Aorta (tissue), 5 donors: ENCODE measurements at regions not wholly inside any gene's neighbourhood (a gene's known extent, or its start where the extent isn't known, plus 50 kb on each side); places are given as distances from the start of the nearest gene placed in this dataset.

Experiments used
- ATAC-seq: fragments of 200-7000 bp; cut with Tn5 transposase; one replicate; pipeline ENCODE4 v1.9.1; 2022; ENCODE audit warnings: moderate library complexity; ENCODE audit not compliant: low FRiP score
- DNase-seq, 2 donors: peaks; one replicate each; pipeline ENCODE4 v3.0.0-alpha.2; 2020
- H3K27ac ChIP-seq, 2 donors: one replicate each; pipeline ENCODE4 v1.5.1; 2013; ENCODE audit warnings: low read length in 2 of 2, mild to moderate bottlenecking in 2 of 2, moderate library complexity in 2 of 2, control low read depth in 1 of 2, inconsistent platforms in 1 of 2, low read depth in 1 of 2
- H3K27me3 ChIP-seq, 2 donors: one replicate each; pipeline ENCODE4 v1.6.1; 2013; ENCODE audit warnings: control low read depth in 1 of 2, low read length in 1 of 2, mild to moderate bottlenecking in 1 of 2, moderate library complexity in 1 of 2; ENCODE audit not compliant: insufficient read depth in 2 of 2, control insufficient read depth in 1 of 2
- H3K36me3 ChIP-seq, 2 donors: one replicate each; pipeline ENCODE4 v1.6.1; 2013; ENCODE audit warnings: control low read depth in 1 of 2, low read length in 1 of 2, mild to moderate bottlenecking in 1 of 2; ENCODE audit not compliant: insufficient read depth in 2 of 2, control insufficient read depth in 1 of 2
- H3K4me1 ChIP-seq, 2 donors: one replicate each; pipeline ENCODE4 v1.6.1; 2013; ENCODE audit warnings: low read length in 2 of 2, control low read depth in 1 of 2, mild to moderate bottlenecking in 1 of 2, moderate library complexity in 1 of 2; ENCODE audit not compliant: insufficient read depth in 2 of 2, control insufficient read depth in 1 of 2
- H3K4me3 ChIP-seq, 2 donors: one replicate each; pipeline ENCODE4 v1.5.1; 2013; ENCODE audit warnings: low read length in 2 of 2, control low read depth in 1 of 2, mild to moderate bottlenecking in 1 of 2
- H3K9me3 ChIP-seq: one replicate; pipeline ENCODE4 v1.6.1; 2013; ENCODE audit warnings: mild to moderate bottlenecking, low read length; ENCODE audit not compliant: control insufficient read depth
- WGBS, 2 donors: extraction: QIAGEN DNeasy Blood & Tissue Kit; methylation state at CpG; one replicate each; pipeline ENCODE4 v1.1.7; 2013; 5-methylcytosine and 5-hydroxymethylcytosine counted together
- intact Hi-C, 2 donors: fragments of 100-400 bp; cut with DNase I; formaldehyde crosslinking; loops; one replicate each; pipeline versions ENCODE4 v1.14.2 to v1.15.0; 2022
- donor health status: healthy with polysubstance abuse.
- donor health status: Bipolar disorder and iron deficiency.
- donor health status: DM: no; HTN: no; CAD: no.
- donor health status: DM: no; HTN: no; CAD: no.
- donor health status: DM: yes; HTN: yes; CAD: no.

GRCh38 chr3:116929505-116930222, 220.1 kb downstream of the TUSC7 start:
- Histone ChIP-seq H3K4me1 (no peaks in the 10 kb centered on the region), H3K36me3 (no peaks in the 10 kb centered on the region), H3K27me3 (no peaks in the 10 kb centered on the region), H3K9me3 (no peaks in the 10 kb centered on the region), H3K4me3 (no peak overlapping the region), H3K27ac (no peak overlapping the region)
- no peak for ATAC-seq
- DNase-seq: no peak
- intact Hi-C loops: no loop called here
- 90% methylated on average over 3 of the region's 3 CpGs for WGBS, 2 donors

GRCh38 chr3:116930786-116931185, 221.2 kb downstream of the TUSC7 start:
- no peak for DNase-seq
- intact Hi-C loops: no loop called here
- H3K27me3 ChIP-seq: no peaks in the 10 kb centered on the region
- ATAC-seq: no peak
- no peak overlapping the region for H3K27ac ChIP-seq
- H3K36me3 ChIP-seq: no peaks in the 10 kb centered on the region
- no peak overlapping the region for H3K4me3 ChIP-seq
- H3K9me3 ChIP-seq: no peaks in the 10 kb centered on the region
- no peaks in the 10 kb centered on the region for H3K4me1 ChIP-seq
- 73 to 77% methylated on average over 5 of the region's 5 CpGs for WGBS, 2 donors

- Histone ChIP-seq H3K36me3 (no peaks in the 10 kb centered on the region), H3K27me3 (no peaks in the 10 kb centered on the region), H3K4me3 (no peak overlapping the region), H3K4me1 (no peaks in the 10 kb centered on the region), H3K27ac (no peak overlapping the region), H3K9me3 (peaks cover 3% of the 10 kb centered on the region)
- DNase-seq: no peak
- ATAC-seq: no peak
- WGBS, 2 donors: 86% methylated on average over 3 of the region's 3 CpGs
- intact Hi-C loops: no loop called here
Observed at GRCh38 chr3:116939091-116939490, 229.5 kb downstream of the TUSC7 start.

GRCh38 chr3:116939550-116939949, 230.0 kb downstream of the TUSC7 start:
- H3K27me3 ChIP-seq: no peaks in the 10 kb centered on the region
- no peak for ATAC-seq
- H3K4me3 ChIP-seq: no peak overlapping the region
- DNase-seq: no peak
- H3K9me3 ChIP-seq: peaks cover 3% of the 10 kb centered on the region
- H3K36me3 ChIP-seq: no peaks in the 10 kb centered on the region
- intact Hi-C loops: no loop called here
- no peak overlapping the region for H3K27ac ChIP-seq
- H3K4me1 ChIP-seq: no peaks in the 10 kb centered on the region

- ATAC-seq: no peak
- H3K4me3 ChIP-seq: no peak overlapping the region
- no peaks in the 10 kb centered on the region for H3K4me1 ChIP-seq
- WGBS, 2 donors: 89 to 91% methylated on average over 2 of the region's 2 CpGs
- no peak overlapping the region for H3K27ac ChIP-seq
- no peak for DNase-seq
- no peaks in the 10 kb centered on the region for H3K27me3 ChIP-seq
- H3K9me3 ChIP-seq: peaks cover 3% of the 10 kb centered on the region
- no peaks in the 10 kb centered on the region for H3K36me3 ChIP-seq
- intact Hi-C loops: no loop called here
Observed at GRCh38 chr3:116940719-116941118, 231.1 kb downstream of the TUSC7 start.

- no peak overlapping the region for H3K27ac ChIP-seq
- intact Hi-C loops: no loop called here
- H3K4me1 ChIP-seq: no peaks in the 10 kb centered on the region
- no peaks in the 10 kb centered on the region for H3K27me3 ChIP-seq
- no peak for DNase-seq
- no peak for ATAC-seq
- no peaks in the 10 kb centered on the region for H3K9me3 ChIP-seq
- 76 to 77% methylated on average over 1 of the region's 1 CpG for WGBS, 2 donors
- H3K4me3 ChIP-seq: no peak overlapping the region
- no peaks in the 10 kb centered on the region for H3K36me3 ChIP-seq
Observed at GRCh38 chr3:116946376-116946775, 236.8 kb downstream of the TUSC7 start.

- Histone ChIP-seq H3K4me3 (no peak overlapping the region), H3K9me3 (no peaks in the 10 kb centered on the region), H3K4me1 (no peaks in the 10 kb centered on the region), H3K36me3 (no peaks in the 10 kb centered on the region), H3K27ac (no peak overlapping the region), H3K27me3 (no peaks in the 10 kb centered on the region)
- ATAC-seq: no peak
- WGBS, 2 donors: 96 to 98% methylated on average over 3 of the region's 3 CpGs
- DNase-seq: no peak
- intact Hi-C loops: no loop called here
Observed at GRCh38 chr3:116947148-116947547, 237.6 kb downstream of the TUSC7 start.

- no peak for ATAC-seq
- DNase-seq: no peak
- no peak overlapping the region for H3K4me3 ChIP-seq
- WGBS, 2 donors: 75 to 82% methylated on average over 3 of the region's 3 CpGs
- no peaks in the 10 kb centered on the region for H3K27me3 ChIP-seq
- H3K36me3 ChIP-seq: no peaks in the 10 kb centered on the region
- no peaks in the 10 kb centered on the region for H3K9me3 ChIP-seq
- H3K4me1 ChIP-seq: no peaks in the 10 kb centered on the region
- H3K27ac ChIP-seq: no peak overlapping the region
- intact Hi-C loops: no loop called here
Observed at GRCh38 chr3:116947809-116948208, 238.2 kb downstream of the TUSC7 start.

GRCh38 chr3:116950301-116951055, 240.9 kb downstream of the TUSC7 start:
- no peak for DNase-seq
- WGBS, 2 donors: 75 to 81% methylated on average over 7 of the region's 7 CpGs
- peaks cover 0 to 2% of the 10 kb centered on the region in 2 donors for H3K4me1 ChIP-seq
- ATAC-seq: no peak
- no peaks in the 10 kb centered on the region for H3K9me3 ChIP-seq
- no peaks in the 10 kb centered on the region for H3K27me3 ChIP-seq
- peak overlapping the region in 1 of 2 donors; percentile 40 for H3K27ac ChIP-seq
- intact Hi-C loops: no loop called here
- no peak overlapping the region for H3K4me3 ChIP-seq
- H3K36me3 ChIP-seq: no peaks in the 10 kb centered on the region
